Sigmoid colon (tissue), 4 donors: ENCODE measurements at regions not wholly inside any gene's neighbourhood (a gene's known extent, or its start where the extent isn't known, plus 50 kb on each side); places are given as distances from the start of the nearest gene placed in this dataset.

ENCODE experiments used
- CTCF ChIP-seq, 4 experiments: fragments of 450-650 bp in 3 of 4; fragments of 200-600 bp in 1 of 4; IDR thresholded peaks; one replicate each; pipeline ENCODE4 v1.5.1; 2016 to 2019; ENCODE audit warnings: antibody characterized with exemption in 4 of 4, mild to moderate bottlenecking in 3 of 4, moderate library complexity in 2 of 4
- EP300 ChIP-seq, 4 donors: sonication (generic); formaldehyde crosslinking; IDR thresholded peaks; one replicate each; pipeline ENCODE4 v1.6.1; 2017; ENCODE audit warnings: antibody characterized with exemption in 4 of 4
- POLR2A ChIP-seq, 2 donors: fragments of 450-650 bp; IDR thresholded peaks; one replicate each; pipeline ENCODE4 v1.6.1; 2016; ENCODE audit warnings: antibody characterized with exemption in 2 of 2, mild to moderate bottlenecking in 2 of 2, moderate library complexity in 2 of 2
- POLR2AphosphoS5 ChIP-seq, 4 donors: sonication (generic); formaldehyde crosslinking; IDR thresholded peaks; one replicate each; pipeline ENCODE4 v1.6.1; 2017; ENCODE audit warnings: antibody characterized with exemption in 4 of 4

GRCh38 chr13:79870123-79870522, 389.2 kb downstream of the NDFIP2 start:
- TF ChIP-seq CTCF (IDR thresholded peaks at IDR 0.05), result no peak
- TF ChIP-seq POLR2AphosphoS5 (IDR thresholded peaks at IDR 0.05), result no peak
- TF ChIP-seq EP300 (IDR thresholded peaks at IDR 0.05), result no peak
- TF ChIP-seq POLR2A (IDR thresholded peaks at IDR 0.05), result no peak
